ENCODE measurements at regions not wholly inside any gene's neighbourhood (a gene's known extent, or its start where the extent isn't known, plus 50 kb on each side); places are given as distances from the start of the nearest gene placed in this dataset.

DNA sequence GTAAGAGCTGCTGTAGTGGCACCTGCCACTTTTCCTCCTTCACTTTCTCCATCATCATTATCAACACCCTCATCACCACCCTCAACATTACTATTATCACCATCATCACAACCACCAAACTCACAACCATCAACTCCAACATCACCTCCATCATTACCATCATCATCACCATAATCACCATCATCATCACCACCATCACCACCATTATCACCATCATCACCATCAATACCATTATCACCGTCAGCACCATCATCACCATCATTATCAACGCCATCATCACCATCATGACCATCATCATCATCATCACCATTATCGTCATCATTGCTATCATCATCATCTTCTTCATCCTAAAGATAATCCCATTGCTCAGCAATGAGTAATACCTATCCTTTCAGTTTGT lies 255.8 kb downstream of the CYRIA start:
- no peak overlapping the region for H3K27ac ChIP-seq (ENCODE audit: low read depth, low read length)
- no peak overlapping the region for H3K9ac ChIP-seq (ENCODE audit: low read depth, low read length)
- H3K4me1 ChIP-seq (ENCODE audit: insufficient read depth, low read length): no peaks in the 10 kb centered on the region; the same call in 1 of the 2 replicates
- H3K27me3 ChIP-seq (ENCODE audit: insufficient read depth, low read length): no peaks in the 10 kb centered on the region
- H3K9me3 ChIP-seq (ENCODE audit: insufficient read depth, low read depth, low read length): no peaks in the 10 kb centered on the region
- no peak overlapping the region for H3K4me3 ChIP-seq (ENCODE audit: low read length)
- H3K36me3 ChIP-seq (ENCODE audit: insufficient read depth, low read length): no peaks in the 10 kb centered on the region
- WGBS: 95% methylated on average over 3 of the region's 3 CpGs

DNA sequence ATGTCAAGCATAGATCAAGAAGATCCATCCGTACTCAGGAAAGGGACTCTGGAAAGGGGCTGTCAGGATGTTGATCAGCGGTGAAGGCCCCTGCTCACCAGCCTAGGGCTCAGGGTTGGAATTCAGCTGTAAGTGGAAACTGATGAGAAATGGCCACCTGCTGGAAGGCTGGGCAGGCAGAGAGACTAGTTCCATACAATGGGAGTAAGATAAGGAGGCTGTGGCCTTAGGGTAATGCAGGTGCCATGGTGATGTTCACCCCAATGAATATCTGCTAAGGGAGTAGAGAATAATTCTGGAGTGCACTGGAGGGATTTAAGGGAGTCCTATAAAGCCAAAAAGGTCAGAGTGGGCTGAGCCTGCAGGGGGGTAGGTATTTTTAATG lies 256.6 kb downstream of the CYRIA start:
- no peak overlapping the region for H3K27ac ChIP-seq (ENCODE audit: low read depth, low read length)
- H3K27me3 ChIP-seq (ENCODE audit: insufficient read depth, low read length): no peaks in the 10 kb centered on the region
- WGBS: 91% methylated on average over 2 of the region's 2 CpGs
- no peak overlapping the region for H3K9ac ChIP-seq (ENCODE audit: low read depth, low read length)
- H3K4me1 ChIP-seq (ENCODE audit: insufficient read depth, low read length): no peaks in the 10 kb centered on the region; the same call in 1 of the 2 replicates
- no peak overlapping the region for H3K4me3 ChIP-seq (ENCODE audit: low read length)
- no peaks in the 10 kb centered on the region for H3K36me3 ChIP-seq (ENCODE audit: insufficient read depth, low read length)
- H3K9me3 ChIP-seq (ENCODE audit: insufficient read depth, low read depth, low read length): no peaks in the 10 kb centered on the region

DNA sequence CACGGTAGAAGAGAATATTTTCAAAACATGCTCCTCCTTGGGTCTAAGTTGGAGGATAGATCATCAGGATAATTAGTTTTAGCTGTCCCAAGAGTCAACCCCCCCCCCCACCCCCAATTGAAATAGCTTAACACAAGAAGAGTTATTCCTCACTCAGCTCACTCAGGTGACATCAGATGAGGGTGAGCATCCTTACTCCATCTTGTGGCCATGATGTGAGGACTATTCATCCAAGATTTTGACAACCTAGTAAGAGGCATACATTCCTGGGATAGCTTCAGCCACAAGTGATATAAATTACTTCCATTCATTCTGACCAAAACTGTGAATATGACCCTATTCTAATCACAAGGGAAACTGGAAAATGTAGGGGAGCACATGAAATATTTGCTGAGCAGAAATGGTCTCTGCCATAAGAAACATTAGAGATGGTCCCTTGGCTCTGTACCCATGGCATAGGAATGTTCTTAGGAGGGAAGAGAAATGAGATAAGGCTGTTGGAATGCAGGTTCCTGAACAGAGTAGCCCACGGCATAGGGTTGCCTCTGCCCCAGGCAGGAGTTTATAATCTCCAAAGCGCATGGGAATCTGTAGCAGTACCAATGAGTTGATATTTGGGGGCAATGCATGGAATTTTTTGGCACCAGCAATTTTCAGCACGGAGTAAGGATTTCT lies 257.2 kb downstream of the CYRIA start:
- Histone ChIP-seq H3K4me1 (ENCODE audit: insufficient read depth, low read length) (no peaks in the 10 kb centered on the region; the same call in 1 of the 2 replicates), H3K36me3 (ENCODE audit: insufficient read depth, low read length) (no peaks in the 10 kb centered on the region), H3K4me3 (ENCODE audit: low read length) (no peak overlapping the region), H3K27me3 (ENCODE audit: insufficient read depth, low read length) (no peaks in the 10 kb centered on the region), H3K9me3 (ENCODE audit: insufficient read depth, low read depth, low read length) (no peaks in the 10 kb centered on the region), H3K9ac (ENCODE audit: low read depth, low read length) (no peak overlapping the region), H3K27ac (ENCODE audit: low read depth, low read length) (no peak overlapping the region)
- 83% methylated on average over 3 of the region's 4 CpGs for WGBS

DNA sequence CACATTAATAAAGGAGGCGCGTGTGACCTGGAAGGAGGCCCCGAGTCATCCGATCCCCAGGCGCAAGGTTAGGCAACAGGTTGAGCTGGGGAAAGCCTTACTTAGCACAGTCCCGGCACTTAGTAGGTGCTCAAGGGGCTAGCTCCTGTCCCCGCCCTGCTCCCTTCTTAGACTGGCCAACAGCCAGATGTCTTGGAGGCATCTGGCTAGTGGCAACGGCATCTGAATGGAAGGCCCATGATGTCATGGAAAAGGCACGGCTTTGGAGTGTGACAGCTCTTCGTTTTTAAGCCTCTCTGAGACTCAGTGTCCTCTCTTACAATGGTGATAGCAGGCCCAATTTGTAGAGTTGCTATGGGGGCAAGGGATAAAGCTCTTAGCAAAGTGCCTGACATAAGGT lies 258.3 kb downstream of the CYRIA start:
- Histone ChIP-seq H3K36me3 (ENCODE audit: insufficient read depth, low read length) (no peaks in the 10 kb centered on the region), H3K9ac (ENCODE audit: low read depth, low read length) (no peak overlapping the region), H3K4me1 (ENCODE audit: insufficient read depth, low read length) (no peaks in the 10 kb centered on the region; the same call in 1 of the 2 replicates), H3K27ac (ENCODE audit: low read depth, low read length) (no peak overlapping the region), H3K4me3 (ENCODE audit: low read length) (no peak overlapping the region), H3K27me3 (ENCODE audit: insufficient read depth, low read length) (no peaks in the 10 kb centered on the region), H3K9me3 (ENCODE audit: insufficient read depth, low read depth, low read length) (no peaks in the 10 kb centered on the region)
- WGBS: 95% methylated on average over 10 of the region's 10 CpGs

DNA sequence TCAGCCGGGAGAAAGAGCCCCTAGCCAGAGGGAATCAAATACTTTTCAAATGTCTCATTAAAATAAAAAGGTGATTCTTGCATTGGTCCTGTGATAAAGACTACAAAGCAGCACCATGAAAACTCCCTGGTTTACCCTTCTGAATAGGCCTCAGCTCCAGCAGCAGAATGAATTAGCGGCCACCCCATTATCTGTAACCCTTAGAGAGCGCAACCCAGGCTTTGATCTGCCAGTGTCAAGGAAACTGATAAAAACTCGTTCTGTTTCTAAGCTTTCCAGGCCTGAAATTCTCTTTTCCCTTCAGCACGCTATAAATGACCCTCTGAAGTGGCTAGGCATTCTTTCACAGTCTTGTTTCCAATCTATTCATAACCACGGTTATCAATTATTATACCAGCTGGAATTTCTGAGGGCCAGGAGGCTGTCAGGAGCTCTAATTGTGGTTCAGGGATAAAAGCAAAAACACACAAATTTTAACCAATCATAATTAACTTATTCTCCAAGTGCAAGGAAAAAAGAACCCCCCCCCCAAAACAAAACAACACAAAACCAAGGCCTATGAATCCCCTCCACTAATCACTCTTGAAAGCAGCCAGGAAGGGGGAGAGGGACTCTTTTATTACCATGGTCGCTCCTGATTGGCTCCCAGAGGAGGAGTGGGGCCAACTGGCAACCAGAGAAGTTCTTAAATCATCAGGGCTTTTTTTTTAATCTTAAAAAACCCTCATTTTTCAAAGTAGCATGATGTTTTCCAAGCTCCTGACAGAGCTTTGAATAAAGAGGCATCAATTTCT lies 258.9 kb downstream of the CYRIA start:
- Histone ChIP-seq H3K36me3 (ENCODE audit: insufficient read depth, low read length) (no peaks in the 10 kb centered on the region), H3K27ac (ENCODE audit: low read depth, low read length) (no peak overlapping the region), H3K9ac (ENCODE audit: low read depth, low read length) (no peak overlapping the region), H3K4me1 (ENCODE audit: insufficient read depth, low read length) (no peaks in the 10 kb centered on the region; the same call in 1 of the 2 replicates), H3K9me3 (ENCODE audit: insufficient read depth, low read depth, low read length) (no peaks in the 10 kb centered on the region), H3K27me3 (ENCODE audit: insufficient read depth, low read length) (no peaks in the 10 kb centered on the region), H3K4me3 (ENCODE audit: low read length) (no peak overlapping the region)
- WGBS: 86% methylated on average over 7 of the region's 7 CpGs

DNA sequence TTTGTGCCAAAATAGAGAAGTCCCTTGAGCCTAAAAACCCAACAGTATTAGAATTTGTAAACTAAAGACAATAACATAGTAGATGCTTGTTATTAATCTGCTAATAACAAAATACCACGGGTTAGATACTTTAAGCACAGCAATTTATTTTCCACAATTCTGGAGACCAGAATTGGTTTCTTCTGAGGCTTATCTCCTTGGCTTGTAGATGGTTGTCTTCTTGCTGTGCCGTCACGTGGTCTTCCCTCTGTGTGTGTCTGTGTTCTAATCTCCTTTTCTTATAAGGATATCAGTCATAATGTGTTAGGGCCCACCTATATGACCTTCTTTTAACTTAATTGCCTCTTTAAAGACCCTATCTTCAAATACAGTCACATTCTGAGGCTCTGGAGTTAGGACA lies 260.1 kb downstream of the CYRIA start:
- Histone ChIP-seq H3K27ac (ENCODE audit: low read depth, low read length) (no peak overlapping the region), H3K4me3 (ENCODE audit: low read length) (no peak overlapping the region), H3K36me3 (ENCODE audit: insufficient read depth, low read length) (no peaks in the 10 kb centered on the region), H3K9ac (ENCODE audit: low read depth, low read length) (no peak overlapping the region), H3K27me3 (ENCODE audit: insufficient read depth, low read length) (no peaks in the 10 kb centered on the region), H3K4me1 (ENCODE audit: insufficient read depth, low read length) (no peaks in the 10 kb centered on the region; the same call in 1 of the 2 replicates), H3K9me3 (ENCODE audit: insufficient read depth, low read depth, low read length) (no peaks in the 10 kb centered on the region)
- 100% methylated on average over 1 of the region's 3 CpGs for WGBS

DNA sequence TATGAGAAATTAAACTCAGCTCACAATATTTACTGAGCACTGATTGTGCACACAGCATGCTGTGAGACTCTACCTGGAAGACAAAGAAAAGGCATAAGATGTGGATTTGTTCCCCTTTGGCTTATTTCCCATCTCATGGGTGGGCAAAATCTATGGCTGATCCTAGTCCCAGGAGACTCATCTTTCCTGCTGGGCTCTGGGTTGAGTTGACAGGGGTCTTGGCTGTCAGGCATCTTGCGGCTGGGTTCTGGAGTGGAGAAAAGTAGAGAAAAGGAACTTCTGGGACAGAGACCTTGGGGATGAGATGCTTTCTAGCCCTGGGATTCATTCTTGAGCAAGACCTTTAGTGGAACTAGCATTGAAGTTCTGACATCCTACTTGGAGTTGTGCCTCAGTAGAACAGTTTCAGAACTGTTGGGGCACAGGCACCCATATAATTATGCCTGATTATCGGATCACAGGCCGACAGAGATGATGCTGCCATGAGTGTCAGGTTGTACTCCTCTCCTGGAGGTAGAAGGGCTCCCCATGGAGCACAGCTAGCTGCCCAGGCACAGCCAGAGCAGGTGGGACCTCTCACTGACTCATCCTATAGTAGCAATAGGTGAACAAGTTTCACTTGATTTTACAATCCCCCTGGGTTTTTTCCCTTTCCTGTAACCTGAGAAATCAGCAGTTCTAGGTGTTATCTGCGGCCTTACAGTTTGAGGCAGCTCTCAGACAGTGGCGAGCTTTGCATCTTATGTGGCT lies 260.9 kb downstream of the CYRIA start:
- Histone ChIP-seq H3K9ac (ENCODE audit: low read depth, low read length) (no peak overlapping the region), H3K4me3 (ENCODE audit: low read length) (no peak overlapping the region), H3K36me3 (ENCODE audit: insufficient read depth, low read length) (no peaks in the 10 kb centered on the region), H3K9me3 (ENCODE audit: insufficient read depth, low read depth, low read length) (no peaks in the 10 kb centered on the region), H3K4me1 (ENCODE audit: insufficient read depth, low read length) (no peaks in the 10 kb centered on the region; the same call in 1 of the 2 replicates), H3K27ac (ENCODE audit: low read depth, low read length) (no peak overlapping the region), H3K27me3 (ENCODE audit: insufficient read depth, low read length) (no peaks in the 10 kb centered on the region)
- WGBS: 92% methylated on average over 5 of the region's 5 CpGs

DNA sequence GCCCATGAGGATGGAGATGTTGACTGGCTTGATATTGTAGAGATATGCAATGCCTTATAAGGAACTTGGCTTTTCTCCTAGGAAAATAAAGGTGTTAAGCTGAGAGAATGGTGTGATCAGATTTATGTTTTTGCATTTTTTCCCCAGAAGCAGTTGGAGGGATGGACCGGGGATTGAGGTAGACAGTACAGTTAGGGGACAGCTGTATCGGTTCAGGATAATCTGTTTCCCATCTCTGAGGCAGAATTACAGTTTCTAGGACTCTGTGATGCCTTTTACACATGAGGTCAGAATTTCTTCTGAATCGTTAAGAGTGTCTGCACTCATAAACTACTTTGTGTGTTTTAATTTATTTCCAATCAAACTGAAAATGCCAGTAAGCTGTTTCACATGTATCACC lies 261.5 kb downstream of the CYRIA start:
- H3K9me3 ChIP-seq (ENCODE audit: insufficient read depth, low read depth, low read length): no peaks in the 10 kb centered on the region
- no peaks in the 10 kb centered on the region for H3K36me3 ChIP-seq (ENCODE audit: insufficient read depth, low read length)
- no peaks in the 10 kb centered on the region for H3K27me3 ChIP-seq (ENCODE audit: insufficient read depth, low read length)
- H3K9ac ChIP-seq (ENCODE audit: low read depth, low read length): no peak overlapping the region
- 91% methylated on average over 3 of the region's 3 CpGs for WGBS
- no peak overlapping the region for H3K27ac ChIP-seq (ENCODE audit: low read depth, low read length)
- no peak overlapping the region for H3K4me3 ChIP-seq (ENCODE audit: low read length)
- H3K4me1 ChIP-seq (ENCODE audit: insufficient read depth, low read length): no peaks in the 10 kb centered on the region; the same call in 1 of the 2 replicates

DNA sequence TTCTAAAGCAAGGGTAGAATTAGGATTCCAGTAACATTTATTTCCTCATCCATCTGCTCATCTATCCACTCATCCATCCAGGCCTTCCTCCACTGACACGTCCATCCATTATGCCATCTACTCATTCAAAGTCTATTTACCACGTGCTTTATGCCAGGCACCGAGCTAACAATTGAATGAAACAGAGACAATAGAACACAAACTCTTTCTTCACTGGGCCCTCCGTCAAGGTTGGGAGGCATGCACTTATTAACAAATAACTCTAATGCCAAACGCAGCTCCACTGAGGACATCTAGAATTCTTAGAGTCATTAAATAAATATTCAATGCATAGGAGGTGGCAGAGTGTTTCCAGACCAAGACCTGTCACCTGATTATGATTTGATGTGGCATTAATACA lies 262.7 kb downstream of the CYRIA start:
- 88% methylated on average over 5 of the region's 5 CpGs for WGBS
- Histone ChIP-seq H3K9me3 (ENCODE audit: insufficient read depth, low read depth, low read length) (no peaks in the 10 kb centered on the region), H3K4me3 (ENCODE audit: low read length) (no peak overlapping the region), H3K27me3 (ENCODE audit: insufficient read depth, low read length) (no peaks in the 10 kb centered on the region), H3K9ac (ENCODE audit: low read depth, low read length) (no peak overlapping the region), H3K36me3 (ENCODE audit: insufficient read depth, low read length) (no peaks in the 10 kb centered on the region), H3K27ac (ENCODE audit: low read depth, low read length) (no peak overlapping the region), H3K4me1 (ENCODE audit: insufficient read depth, low read length) (no peaks in the 10 kb centered on the region; the same call in 1 of the 2 replicates)

DNA sequence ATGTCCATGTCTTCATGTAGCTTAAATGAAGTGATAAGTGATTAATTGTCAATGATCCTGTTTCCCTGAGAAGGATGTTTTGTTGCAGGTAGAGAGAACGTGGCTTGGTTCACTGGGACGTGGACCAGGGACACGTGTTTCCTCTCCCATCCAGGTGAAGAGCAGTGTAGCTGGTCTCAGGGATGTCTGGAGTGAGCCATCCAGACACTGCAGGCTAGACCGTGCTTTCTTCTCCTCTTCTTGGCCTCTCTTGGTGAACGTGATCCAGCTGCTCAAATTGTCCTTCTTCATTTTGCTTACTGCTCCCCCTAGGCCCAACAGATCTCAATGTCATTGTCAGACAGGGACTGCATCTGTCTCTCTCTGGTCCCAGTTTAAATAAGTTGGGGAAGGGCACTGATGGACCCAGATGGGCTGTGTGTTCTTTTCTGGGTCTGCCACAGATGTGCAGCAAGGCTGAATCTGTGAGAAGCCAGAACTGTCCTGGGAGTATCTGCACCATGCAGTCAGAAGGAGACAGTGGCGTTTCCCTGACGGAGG lies 263.8 kb downstream of the CYRIA start:
- 90% methylated on average over 7 of the region's 7 CpGs for WGBS
- no peaks in the 10 kb centered on the region for H3K9me3 ChIP-seq (ENCODE audit: insufficient read depth, low read depth, low read length)
- H3K27ac ChIP-seq (ENCODE audit: low read depth, low read length): no peak overlapping the region
- no peaks in the 10 kb centered on the region for H3K36me3 ChIP-seq (ENCODE audit: insufficient read depth, low read length)
- no peak overlapping the region for H3K9ac ChIP-seq (ENCODE audit: low read depth, low read length)
- no peak overlapping the region for H3K4me3 ChIP-seq (ENCODE audit: low read length)
- H3K27me3 ChIP-seq (ENCODE audit: insufficient read depth, low read length): no peaks in the 10 kb centered on the region
- H3K4me1 ChIP-seq (ENCODE audit: insufficient read depth, low read length): no peaks in the 10 kb centered on the region; the same call in 1 of the 2 replicates

DNA sequence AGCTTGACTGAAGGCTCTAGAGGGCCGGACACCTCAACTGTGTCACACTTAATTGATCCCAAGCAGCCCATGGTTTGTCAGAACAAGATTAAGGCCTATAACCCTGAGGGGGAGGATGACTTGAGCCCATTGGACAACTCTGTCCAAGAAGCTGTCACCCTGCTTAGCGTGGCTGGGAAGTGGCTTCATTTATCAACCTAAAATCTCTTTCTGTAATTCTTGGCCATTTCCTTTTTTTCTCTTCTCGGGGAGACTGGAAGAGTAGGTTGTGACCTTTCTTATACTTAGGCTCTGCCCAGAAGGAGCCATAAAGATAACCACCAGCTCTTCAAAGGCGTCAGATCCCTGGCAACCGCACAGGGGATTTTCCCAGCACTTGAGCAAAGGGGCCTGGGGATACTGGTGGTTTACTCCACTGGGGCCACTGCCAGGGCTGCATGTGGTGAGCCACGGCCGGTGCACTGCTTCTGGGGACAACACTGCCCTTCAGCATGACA lies 265.5 kb downstream of the CYRIA start:
- H3K4me1 ChIP-seq (ENCODE audit: insufficient read depth, low read length): no peaks in the 10 kb centered on the region
- no peak overlapping the region for H3K9ac ChIP-seq (ENCODE audit: low read depth, low read length)
- no peaks in the 10 kb centered on the region for H3K36me3 ChIP-seq (ENCODE audit: insufficient read depth, low read length)
- no peak overlapping the region for H3K27ac ChIP-seq (ENCODE audit: low read depth, low read length)
- H3K4me3 ChIP-seq (ENCODE audit: low read length): no peak overlapping the region
- no peaks in the 10 kb centered on the region for H3K9me3 ChIP-seq (ENCODE audit: insufficient read depth, low read depth, low read length)
- no peaks in the 10 kb centered on the region for H3K27me3 ChIP-seq (ENCODE audit: insufficient read depth, low read length)
- 88% methylated on average over 6 of the region's 7 CpGs for WGBS
